Vagina (tissue), 2 donors: ENCODE measurements at regions not wholly inside any gene's neighbourhood (a gene's known extent, or its start where the extent isn't known, plus 50 kb on each side); places are given as distances from the start of the nearest gene placed in this dataset.

Source experiments
- POLR2A ChIP-seq, 2 donors: fragments of 450-650 bp; IDR thresholded peaks; one replicate each; pipeline ENCODE4 v1.6.1; 2017; ENCODE audit warnings: antibody characterized with exemption in 2 of 2, mild to moderate bottlenecking in 2 of 2, moderate library complexity in 2 of 2
- POLR2AphosphoS5 ChIP-seq, 2 donors: sonication (generic); formaldehyde crosslinking; IDR thresholded peaks; one replicate each; pipeline ENCODE4 v1.9.0; 2017; ENCODE audit warnings: antibody characterized with exemption in 2 of 2, mild to moderate bottlenecking in 2 of 2, low read depth in 1 of 2; ENCODE audit not compliant: insufficient read depth in 1 of 2
- TF ChIP-seq, protein P1 (sequence below), 3 experiments: fragments of 450-650 bp in 2 of 3; fragments of 200-600 bp in 1 of 3; sonication (generic) in 1 of 3; IDR thresholded peaks; one replicate each; pipeline ENCODE4 v1.5.1; 2017 to 2019; ENCODE audit warnings: antibody characterized with exemption in 3 of 3, mild to moderate bottlenecking in 2 of 3, moderate library complexity in 2 of 3

DNA sequence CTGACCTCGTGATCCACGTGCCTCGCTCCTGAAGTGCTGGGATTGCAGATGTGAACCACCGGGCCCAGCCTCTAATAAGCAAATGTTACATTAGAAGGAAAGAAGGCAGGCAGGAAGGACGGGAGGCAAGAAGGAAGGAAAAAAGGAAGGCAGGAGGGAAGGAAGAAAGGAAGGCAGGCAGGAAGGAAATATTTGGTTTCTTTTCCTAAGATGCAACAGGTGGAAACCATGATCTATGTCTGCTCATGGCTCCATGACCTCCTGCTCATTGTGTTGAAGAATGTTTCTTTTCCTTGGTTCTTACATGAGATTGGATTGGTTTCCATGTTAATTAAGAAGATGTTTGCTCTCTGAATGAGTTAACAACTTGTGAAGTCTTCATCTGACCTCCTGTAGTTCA, 91.8 kb upstream of the SNX9 start:
- TF ChIP-seq, protein P1, sequence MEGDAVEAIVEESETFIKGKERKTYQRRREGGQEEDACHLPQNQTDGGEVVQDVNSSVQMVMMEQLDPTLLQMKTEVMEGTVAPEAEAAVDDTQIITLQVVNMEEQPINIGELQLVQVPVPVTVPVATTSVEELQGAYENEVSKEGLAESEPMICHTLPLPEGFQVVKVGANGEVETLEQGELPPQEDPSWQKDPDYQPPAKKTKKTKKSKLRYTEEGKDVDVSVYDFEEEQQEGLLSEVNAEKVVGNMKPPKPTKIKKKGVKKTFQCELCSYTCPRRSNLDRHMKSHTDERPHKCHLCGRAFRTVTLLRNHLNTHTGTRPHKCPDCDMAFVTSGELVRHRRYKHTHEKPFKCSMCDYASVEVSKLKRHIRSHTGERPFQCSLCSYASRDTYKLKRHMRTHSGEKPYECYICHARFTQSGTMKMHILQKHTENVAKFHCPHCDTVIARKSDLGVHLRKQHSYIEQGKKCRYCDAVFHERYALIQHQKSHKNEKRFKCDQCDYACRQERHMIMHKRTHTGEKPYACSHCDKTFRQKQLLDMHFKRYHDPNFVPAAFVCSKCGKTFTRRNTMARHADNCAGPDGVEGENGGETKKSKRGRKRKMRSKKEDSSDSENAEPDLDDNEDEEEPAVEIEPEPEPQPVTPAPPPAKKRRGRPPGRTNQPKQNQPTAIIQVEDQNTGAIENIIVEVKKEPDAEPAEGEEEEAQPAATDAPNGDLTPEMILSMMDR (IDR thresholded peaks at IDR 0.05): no peak
- TF ChIP-seq POLR2A (IDR thresholded peaks at IDR 0.05): no peak
- no peak for TF ChIP-seq POLR2AphosphoS5 (IDR thresholded peaks at IDR 0.05; ENCODE audit: insufficient read depth in 1 of 2, low read depth in 1 of 2)
